Activated B cell treated with CpG ODN at 0.5 μM for 24 hours (primary cell): ENCODE measurements at regions not wholly inside any gene's neighbourhood (a gene's known extent, or its start where the extent isn't known, plus 50 kb on each side); places are given as distances from the start of the nearest gene placed in this dataset.

Source experiments
- ATAC-seq: fragments of 200-7000 bp; cut with Tn5 transposase; one replicate; pipeline ENCODE4 v1.10.0; 2021; ENCODE audit warnings: low read depth, mild to moderate bottlenecking, moderate library complexity
- CTCF ChIA-PET: fragments of 350-600 bp; sonication (Branson Sonifier 250); formaldehyde crosslinking; loops from one replicate; lab custom pipeline; 2021; ENCODE audit warnings: antibody characterized with exemption; lab: Charles Lee
- POLR2A ChIA-PET: fragments of 350-600 bp; sonication (Branson Sonifier 250); formaldehyde crosslinking; loops from one replicate; lab custom pipeline; 2021; ENCODE audit warnings: antibody characterized with exemption; lab: Charles Lee
- DNase-seq: peaks from one replicate; pipeline ENCODE4 v3.0.0; 2022
- H3K27ac Mint-ChIP-seq: one replicate; pipeline ENCODE4 v1.8.0; 2020; ENCODE audit warnings: mixed read lengths
- H3K27me3 Mint-ChIP-seq: one replicate; pipeline ENCODE4 v1.8.0; 2021; ENCODE audit warnings: mixed read lengths
- H3K36me3 Mint-ChIP-seq: one replicate; pipeline ENCODE4 v1.8.0; 2021; ENCODE audit warnings: low read depth, mixed read lengths
- H3K4me1 Mint-ChIP-seq: one replicate; pipeline ENCODE4 v1.8.0; 2021; ENCODE audit warnings: mixed read lengths
- H3K4me3 Mint-ChIP-seq: one replicate; pipeline ENCODE4 v1.8.0; 2020; ENCODE audit warnings: mild to moderate bottlenecking, mixed read lengths
- H3K9me3 Mint-ChIP-seq: one replicate; pipeline ENCODE4 v1.8.0; 2020; ENCODE audit warnings: mixed read lengths
- CTCF ChIP-seq: fragments of 200-600 bp; IDR thresholded peaks from one replicate; pipeline ENCODE4 v1.8.0; 2022; ENCODE audit warnings: antibody characterized with exemption, mild to moderate bottlenecking
- intact Hi-C: fragments of 100-400 bp; cut with micrococcal nuclease; formaldehyde crosslinking; loops from one replicate; pipeline ENCODE4 v1.15.1; 2024

- H3K27ac Mint-ChIP-seq = no peak overlapping the region
- intact Hi-C loops = no loop called here
- ChIA-PET CTCF (interaction anchor here (1.7 kb wide), 1 partner anchor 51 kb away, joined by 6 read pairs; no protein-coding TSS in a partner anchor), POLR2A (interaction anchor here (0.6 to 0.7 kb wide), 3 partner anchors 13 to 215 kb away, joined by 3 to 8 read pairs (median 3); no protein-coding TSS in a partner anchor)
- peaks cover 40% of the 10 kb centered on the region for H3K4me1 Mint-ChIP-seq
- H3K27me3 Mint-ChIP-seq = no peaks in the 10 kb centered on the region
- H3K9me3 Mint-ChIP-seq = peaks cover 8% of the 10 kb centered on the region
- peaks cover 26% of the 10 kb centered on the region for H3K36me3 Mint-ChIP-seq
- ATAC-seq (no peak), DNase-seq (no peak)
- peak overlapping the region; percentile 89 for H3K4me3 Mint-ChIP-seq
- TF ChIP-seq CTCF = no peak
These were observed 145.0 kb downstream of the EVA1A start for GRCh38 chr2:75415731-75416130.

- peaks cover 40% of the 10 kb centered on the region for H3K4me1 Mint-ChIP-seq
- no peak for TF ChIP-seq CTCF
- ATAC-seq = no peak
- ChIA-PET POLR2A (interaction anchor here (0.7 kb wide), 1 partner anchor 216 kb away, joined by 3 read pairs; no protein-coding TSS in a partner anchor), CTCF (interaction anchor here (0.9 to 1.6 kb wide), 2 partner anchors 10 to 214 kb away, joined by 3 read pairs; no protein-coding TSS in a partner anchor)
- DNase-seq = no peak
- peaks cover 12% of the 10 kb centered on the region for H3K9me3 Mint-ChIP-seq
- intact Hi-C loops = no loop called here
- H3K36me3 Mint-ChIP-seq = peaks cover 31% of the 10 kb centered on the region
- no peaks in the 10 kb centered on the region for H3K27me3 Mint-ChIP-seq
- peak overlapping the region; percentile 89 for H3K4me3 Mint-ChIP-seq
- H3K27ac Mint-ChIP-seq = no peak overlapping the region
These were observed 145.6 kb downstream of the EVA1A start for GRCh38 chr2:75415111-75415626.

- Mint-ChIP-seq H3K27me3 (no peaks in the 10 kb centered on the region), H3K9me3 (peaks cover 16% of the 10 kb centered on the region), H3K36me3 (peaks cover 44% of the 10 kb centered on the region), H3K27ac (no peak overlapping the region), H3K4me3 (no peak overlapping the region), H3K4me1 (peaks cover 39% of the 10 kb centered on the region)
- DNase-seq = no peak
- ATAC-seq = no peak
- intact Hi-C loops = no loop called here
- CTCF ChIA-PET = no interaction called here
- no peak for TF ChIP-seq CTCF
- POLR2A ChIA-PET = no interaction called here
These were observed 149.2 kb downstream of the EVA1A start for GRCh38 chr2:75411574-75411973.

- POLR2A ChIA-PET = no interaction called here
- CTCF ChIA-PET = interaction anchor here (1.1 to 1.2 kb wide), 2 partner anchors 56 to 211 kb away, joined by 3 to 4 read pairs; partner anchors contain the start of gene TACR1
- no peak overlapping the region for H3K27ac Mint-ChIP-seq
- H3K36me3 Mint-ChIP-seq = peaks cover 44% of the 10 kb centered on the region
- peaks cover 35% of the 10 kb centered on the region for H3K4me1 Mint-ChIP-seq
- no peaks in the 10 kb centered on the region for H3K27me3 Mint-ChIP-seq
- intact Hi-C loops = no loop called here
- no peak for TF ChIP-seq CTCF
- no peak for DNase-seq
- H3K9me3 Mint-ChIP-seq = peaks cover 16% of the 10 kb centered on the region
- no peak overlapping the region for H3K4me3 Mint-ChIP-seq
- ATAC-seq = no peak
These were observed 150.0 kb downstream of the EVA1A start for GRCh38 chr2:75410702-75411101.

GRCh38 chr2:75408771-75409170 lies 152.0 kb downstream of the EVA1A start:
- DNase-seq = no peak
- no peak for TF ChIP-seq CTCF
- no peak overlapping the region for H3K27ac Mint-ChIP-seq
- ATAC-seq = no peak
- POLR2A ChIA-PET = interaction anchor here (1.5 kb wide), 1 partner anchor 24 kb away, joined by 11 read pairs; no protein-coding TSS in a partner anchor
- no peak overlapping the region for H3K4me3 Mint-ChIP-seq
- H3K36me3 Mint-ChIP-seq = peaks cover 41% of the 10 kb centered on the region
- peaks cover 25% of the 10 kb centered on the region for H3K4me1 Mint-ChIP-seq
- H3K27me3 Mint-ChIP-seq = no peaks in the 10 kb centered on the region
- H3K9me3 Mint-ChIP-seq = peaks cover 16% of the 10 kb centered on the region
- intact Hi-C loops = no loop called here
- CTCF ChIA-PET = interaction anchor here (1.0 to 2.3 kb wide), 3 partner anchors 9 to 344 kb away, joined by 3 to 7 read pairs (median 3); partner anchors contain the start of gene TACR1
